ENCODE measurements at regions not wholly inside any gene's neighbourhood (a gene's known extent, or its start where the extent isn't known, plus 50 kb on each side); places are given as distances from the start of the nearest gene placed in this dataset.

- TF ChIP-seq POLR2A (IDR thresholded peaks at IDR 0.05; ENCODE audit: low read depth) (no peak), CTCF (IDR thresholded peaks at IDR 0.05) (no peak)
Measured at GRCh38 chr6:4580361-4580760, 195.8 kb upstream of the CDYL start.
